ENCODE measurements at regions not wholly inside any gene's neighbourhood (a gene's known extent, or its start where the extent isn't known, plus 50 kb on each side); places are given as distances from the start of the nearest gene placed in this dataset.

- TF ChIP-seq CTCF (IDR thresholded peaks at IDR 0.05; ENCODE audit: insufficient read depth, low read length, poor library complexity, severe bottlenecking) (no peak), EZH2phosphoT487 (conservative IDR thresholded peaks at IDR 0.05; ENCODE audit: low read length) (no peak)
Observed at GRCh38 chr20:12084482-12084881, 166.8 kb downstream of the BTBD3 start.
